Prostate gland (tissue), 2 donors: ENCODE measurements at regions not wholly inside any gene's neighbourhood (a gene's known extent, or its start where the extent isn't known, plus 50 kb on each side); places are given as distances from the start of the nearest gene placed in this dataset.

Experiments
- CTCF ChIP-seq, 4 experiments: fragments of 200-600 bp in 2 of 4; fragments of 450-650 bp in 2 of 4; sonication (generic) in 2 of 4; IDR thresholded peaks; 1 replicate in 3 of 4; 2 replicates in 1 of 4; pipeline ENCODE4 v1.5.1; 2016 to 2019; ENCODE audit warnings: antibody characterized with exemption in 4 of 4, mild to moderate bottlenecking in 2 of 4, moderate library complexity in 2 of 4
- POLR2AphosphoS5 ChIP-seq: sonication (generic); formaldehyde crosslinking; IDR thresholded peaks from one replicate; pipeline ENCODE4 v1.6.1; 2017; ENCODE audit warnings: antibody characterized with exemption

- TF ChIP-seq POLR2AphosphoS5 (no peak), CTCF (IDR thresholded peaks at IDR 0.05) (no peak)
Observed at GRCh38 chr5:77839691-77840090, 63.6 kb upstream of the TBCA start.
